H1 (cell line): ENCODE measurements at regions not wholly inside any gene's neighbourhood (a gene's known extent, or its start where the extent isn't known, plus 50 kb on each side); places are given as distances from the start of the nearest gene placed in this dataset.

Source experiments
- E2F6 ChIP-seq: IDR thresholded peaks from 2 replicates; pipeline ENCODE4 v1.6.1; 2012; ENCODE audit warnings: inconsistent platforms
- EGR1 ChIP-seq: IDR thresholded peaks from 2 replicates; pipeline ENCODE4 v1.6.1; 2011; ENCODE audit warnings: low read depth, low read length, borderline replicate concordance
- JUN ChIP-seq: IDR thresholded peaks from 2 replicates; pipeline ENCODE4 v1.6.1; 2011; ENCODE audit warnings: low read depth, mild to moderate bottlenecking, improper control_type of control experiment, low read length
- RAD21 ChIP-seq, 2 experiments: IDR thresholded peaks in 1 of 2; conservative IDR thresholded peaks in 1 of 2; 2 replicates each; pipeline ENCODE4 v1.6.1; 2011; ENCODE audit warnings: low read depth in 2 of 2, low read length in 2 of 2, improper control_type of control experiment in 1 of 2, inconsistent platforms in 1 of 2, mild to moderate bottlenecking in 1 of 2, moderate library complexity in 1 of 2
- RXRA ChIP-seq: IDR thresholded peaks from 2 replicates; pipeline ENCODE4 v1.6.1; 2011; ENCODE audit warnings: low read depth, mild to moderate bottlenecking, low read length, moderate library complexity; ENCODE audit not compliant: insufficient read depth
- SIRT6 ChIP-seq: IDR thresholded peaks from one replicate; pipeline ENCODE4 v1.7.1; 2012; ENCODE audit warnings: low read length, inconsistent platforms

GRCh38 chr3:8254489-8254888 lies 247.1 kb upstream of the LMCD1 start (continued):
- TF ChIP-seq E2F6: no peak
- no peak for TF ChIP-seq SIRT6
- no peak for TF ChIP-seq RAD21 (IDR thresholded peaks at IDR 0.05 in 1 of 2, conservative IDR thresholded peaks at IDR 0.05 in 1 of 2; ENCODE audit: low read depth in 2 of 2, low read length in 2 of 2)
- no peak for TF ChIP-seq JUN
- no peak for TF ChIP-seq EGR1
- TF ChIP-seq RXRA: no peak
